ENCODE measurements at regions not wholly inside any gene's neighbourhood (a gene's known extent, or its start where the extent isn't known, plus 50 kb on each side); places are given as distances from the start of the nearest gene placed in this dataset.

GRCh38 chr5:34504967-34505366 is 151.2 kb upstream of the RAI14 start:
- peaks cover 3% of the 10 kb centered on the region for H3K27me3 ChIP-seq (ENCODE audit: insufficient read depth, low read length)

DNA sequence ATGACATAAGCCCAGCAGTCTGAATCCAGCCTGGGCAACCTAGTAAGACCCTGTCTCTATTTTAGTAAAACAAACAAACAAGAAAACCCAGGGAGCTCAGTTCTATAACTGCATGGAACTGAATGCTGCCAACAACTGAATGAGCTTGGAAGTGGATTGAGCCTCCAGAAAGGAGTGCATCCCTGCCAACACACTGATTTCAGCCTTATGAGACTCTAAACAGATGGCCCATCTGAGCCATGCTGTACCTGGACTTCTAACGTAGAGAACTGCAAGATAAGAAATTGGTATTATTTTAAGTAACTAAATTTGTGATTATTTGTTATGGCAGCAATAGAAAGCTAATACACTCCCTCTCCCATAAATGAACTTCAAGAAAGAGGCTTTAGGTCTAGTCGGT is 150.4 kb upstream of the RAI14 start:
- H3K9me3 ChIP-seq (ENCODE audit: low read depth, low read length): no peaks in the 10 kb centered on the region
- peaks cover 3% of the 10 kb centered on the region for H3K27me3 ChIP-seq (ENCODE audit: insufficient read depth, low read length)
- H3K4me3 ChIP-seq (ENCODE audit: low read length): no peak overlapping the region
- H3K4me1 ChIP-seq (ENCODE audit: insufficient read depth, low read length): no peaks in the 10 kb centered on the region

More at GRCh38 chr5:34504967-34505366, 151.2 kb upstream of the RAI14 start:
- no peaks in the 10 kb centered on the region for H3K9me3 ChIP-seq (ENCODE audit: low read depth, low read length)
- H3K4me1 ChIP-seq (ENCODE audit: insufficient read depth, low read length): peaks cover 7% of the 10 kb centered on the region
- H3K4me3 ChIP-seq (ENCODE audit: low read length): no peak overlapping the region

GRCh38 chr5:34507933-34508332 is 148.2 kb upstream of the RAI14 start:
- Histone ChIP-seq H3K27me3 (ENCODE audit: insufficient read depth, low read length) (peaks cover 3% of the 10 kb centered on the region), H3K4me3 (ENCODE audit: low read length) (no peak overlapping the region), H3K4me1 (ENCODE audit: insufficient read depth, low read length) (no peaks in the 10 kb centered on the region), H3K9me3 (ENCODE audit: low read depth, low read length) (no peaks in the 10 kb centered on the region)

DNA sequence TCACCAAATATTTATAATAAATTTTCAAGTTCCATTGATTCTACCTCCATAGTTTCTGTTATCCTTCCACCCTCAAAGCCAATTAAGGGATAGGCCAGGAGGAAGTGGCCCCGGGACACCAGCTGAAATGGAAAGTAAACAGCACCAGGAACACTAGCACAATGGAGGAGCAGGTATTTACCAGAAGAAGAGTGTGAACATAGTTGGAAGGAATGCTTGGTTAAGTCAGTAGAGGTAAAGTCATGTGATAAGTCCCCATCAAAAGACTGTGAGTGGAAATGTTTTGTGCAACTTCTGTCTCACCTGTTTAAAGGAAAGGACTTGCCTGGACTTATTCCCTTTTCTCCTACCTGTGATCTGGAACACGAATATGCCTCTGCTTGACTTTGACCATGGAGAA is 146.7 kb upstream of the RAI14 start:
- Histone ChIP-seq H3K4me1 (ENCODE audit: insufficient read depth, low read length) (no peaks in the 10 kb centered on the region), H3K27me3 (ENCODE audit: insufficient read depth, low read length) (peaks cover 3% of the 10 kb centered on the region), H3K4me3 (ENCODE audit: low read length) (no peak overlapping the region), H3K9me3 (ENCODE audit: low read depth, low read length) (no peaks in the 10 kb centered on the region)

DNA sequence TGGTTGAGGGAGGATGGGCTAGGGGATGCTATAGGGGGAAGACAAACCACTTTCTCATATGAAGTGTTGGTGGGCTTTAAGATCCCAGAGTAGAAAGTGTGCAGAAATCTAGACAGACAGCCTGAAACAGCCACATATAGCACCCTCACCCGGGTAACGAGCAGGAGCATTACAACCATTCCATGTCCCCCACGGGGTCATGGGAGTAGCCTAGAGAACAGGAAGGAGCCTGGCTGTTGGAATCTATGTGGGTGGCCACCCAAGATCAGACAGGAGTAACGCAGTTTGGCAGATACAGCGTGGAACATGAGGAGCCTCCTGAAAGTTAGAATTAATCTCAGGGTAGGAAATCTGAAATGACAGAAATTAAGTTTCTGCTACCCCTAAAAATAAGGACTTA is 146.1 kb upstream of the RAI14 start:
- H3K9me3 ChIP-seq (ENCODE audit: low read depth, low read length): no peaks in the 10 kb centered on the region
- H3K4me3 ChIP-seq (ENCODE audit: low read length): no peak overlapping the region
- H3K4me1 ChIP-seq (ENCODE audit: insufficient read depth, low read length): no peaks in the 10 kb centered on the region
- H3K27me3 ChIP-seq (ENCODE audit: insufficient read depth, low read length): peaks cover 3% of the 10 kb centered on the region

DNA sequence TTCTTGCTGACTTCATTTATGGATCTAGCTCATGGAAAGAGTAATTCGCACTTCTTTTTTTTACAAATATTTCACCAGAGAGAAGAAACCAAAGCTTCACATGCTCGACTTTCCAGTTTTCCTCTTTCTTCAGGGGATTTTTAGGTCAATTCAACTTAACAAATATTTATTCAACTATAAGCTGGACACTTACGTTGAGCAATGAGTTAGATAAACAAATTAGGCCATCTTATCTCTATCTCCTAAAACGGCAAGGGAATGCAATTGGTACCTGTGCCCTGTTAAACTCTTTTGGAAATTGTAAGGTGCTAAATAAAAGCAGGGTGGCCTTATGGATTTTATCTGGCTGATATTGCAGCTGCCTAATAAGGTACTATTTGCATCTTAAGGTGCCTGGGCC is 145.1 kb upstream of the RAI14 start:
- Histone ChIP-seq H3K4me1 (ENCODE audit: insufficient read depth, low read length) (no peaks in the 10 kb centered on the region), H3K27me3 (ENCODE audit: insufficient read depth, low read length) (no peaks in the 10 kb centered on the region), H3K4me3 (ENCODE audit: low read length) (no peak overlapping the region), H3K9me3 (ENCODE audit: low read depth, low read length) (no peaks in the 10 kb centered on the region)

- H3K4me1 ChIP-seq (ENCODE audit: insufficient read depth, low read length): no peaks in the 10 kb centered on the region
- H3K9me3 ChIP-seq (ENCODE audit: low read depth, low read length): no peaks in the 10 kb centered on the region
- H3K4me3 ChIP-seq (ENCODE audit: low read length): no peak overlapping the region
- H3K27me3 ChIP-seq (ENCODE audit: insufficient read depth, low read length): no peaks in the 10 kb centered on the region
Observed at GRCh38 chr5:34511481-34511880, 144.6 kb upstream of the RAI14 start.

GRCh38 chr5:34511915-34512314 is 144.2 kb upstream of the RAI14 start:
- Histone ChIP-seq H3K4me1 (ENCODE audit: insufficient read depth, low read length) (no peaks in the 10 kb centered on the region), H3K27me3 (ENCODE audit: insufficient read depth, low read length) (no peaks in the 10 kb centered on the region), H3K9me3 (ENCODE audit: low read depth, low read length) (no peaks in the 10 kb centered on the region), H3K4me3 (ENCODE audit: low read length) (no peak overlapping the region)

GRCh38 chr5:34516166-34516565 is 140.0 kb upstream of the RAI14 start:
- H3K27me3 ChIP-seq (ENCODE audit: insufficient read depth, low read length): no peaks in the 10 kb centered on the region
- no peaks in the 10 kb centered on the region for H3K4me1 ChIP-seq (ENCODE audit: insufficient read depth, low read length)
- no peaks in the 10 kb centered on the region for H3K9me3 ChIP-seq (ENCODE audit: low read depth, low read length)
- no peak overlapping the region for H3K4me3 ChIP-seq (ENCODE audit: low read length)

GRCh38 chr5:34516686-34517085 is 139.4 kb upstream of the RAI14 start:
- no peaks in the 10 kb centered on the region for H3K27me3 ChIP-seq (ENCODE audit: insufficient read depth, low read length)
- H3K4me1 ChIP-seq (ENCODE audit: insufficient read depth, low read length): no peaks in the 10 kb centered on the region
- H3K4me3 ChIP-seq (ENCODE audit: low read length): no peak overlapping the region
- no peaks in the 10 kb centered on the region for H3K9me3 ChIP-seq (ENCODE audit: low read depth, low read length)

DNA sequence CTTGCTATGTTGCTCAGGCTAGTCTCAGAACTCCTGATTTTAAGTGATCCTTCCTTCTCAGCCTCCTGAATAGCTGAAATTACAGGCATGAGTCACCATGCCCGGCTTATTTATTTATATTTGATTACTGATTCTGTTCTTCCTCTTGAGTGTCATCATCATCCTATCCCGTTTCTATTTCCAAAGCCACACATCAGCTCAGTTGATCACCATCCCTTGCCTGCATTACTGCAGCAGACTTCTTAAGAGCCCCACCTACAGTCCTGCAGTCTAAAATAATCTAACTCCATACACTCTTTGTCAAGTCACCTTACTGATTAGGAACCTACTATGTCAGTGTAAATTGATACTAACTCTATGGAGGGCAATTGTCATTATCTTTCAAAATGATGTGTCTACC is 138.9 kb upstream of the RAI14 start:
- Histone ChIP-seq H3K4me3 (ENCODE audit: low read length) (no peak overlapping the region), H3K4me1 (ENCODE audit: insufficient read depth, low read length) (no peaks in the 10 kb centered on the region), H3K9me3 (ENCODE audit: low read depth, low read length) (no peaks in the 10 kb centered on the region), H3K27me3 (ENCODE audit: insufficient read depth, low read length) (no peaks in the 10 kb centered on the region)

DNA sequence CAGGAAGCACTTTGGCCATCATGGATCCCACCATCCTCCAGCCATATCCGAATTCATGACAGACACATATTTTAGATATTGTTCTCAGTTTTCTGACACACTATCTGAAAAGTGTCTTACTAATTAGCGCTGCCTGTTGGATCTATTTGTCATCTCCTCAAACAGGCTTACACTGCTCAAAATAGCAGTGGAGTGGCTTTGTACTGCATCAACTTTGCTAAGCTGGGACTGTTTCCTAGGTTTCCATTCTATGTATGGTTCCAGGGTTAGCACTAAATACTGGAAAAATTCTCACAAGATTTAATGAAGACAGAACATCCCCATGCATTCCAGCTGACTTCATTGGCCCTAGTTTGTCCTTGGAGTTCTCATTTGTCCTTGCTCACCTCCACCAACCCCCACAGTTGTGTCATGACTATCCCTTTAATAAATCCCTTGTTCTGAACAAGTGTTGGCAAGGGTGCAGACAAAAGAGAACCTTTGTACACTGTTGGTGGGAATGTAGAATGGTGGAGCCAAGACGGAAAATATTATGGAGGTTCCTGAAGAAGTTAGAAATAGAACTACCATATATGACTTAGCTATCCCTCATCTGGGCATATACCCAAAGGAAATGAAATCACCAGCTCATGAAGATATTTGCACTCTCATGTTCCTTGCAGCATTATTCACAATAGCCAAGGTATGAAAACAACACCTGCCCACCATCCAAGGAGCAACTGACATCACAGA is 136.5 kb upstream of the RAI14 start:
- H3K27me3 ChIP-seq (ENCODE audit: insufficient read depth, low read length): no peaks in the 10 kb centered on the region

GRCh38 chr5:34521628-34522290 is 134.4 kb upstream of the RAI14 start:
- H3K4me1 ChIP-seq (ENCODE audit: insufficient read depth, low read length): no peaks in the 10 kb centered on the region
- no peak overlapping the region for H3K4me3 ChIP-seq (ENCODE audit: low read length)
- H3K9me3 ChIP-seq (ENCODE audit: low read depth, low read length): no peaks in the 10 kb centered on the region
- H3K27me3 ChIP-seq (ENCODE audit: insufficient read depth, low read length): no peaks in the 10 kb centered on the region

More for the DNA sequence above, 136.5 kb upstream of the RAI14 start:
- Histone ChIP-seq H3K9me3 (ENCODE audit: low read depth, low read length) (no peaks in the 10 kb centered on the region), H3K4me3 (ENCODE audit: low read length) (no peak overlapping the region), H3K4me1 (ENCODE audit: insufficient read depth, low read length) (no peaks in the 10 kb centered on the region)

DNA sequence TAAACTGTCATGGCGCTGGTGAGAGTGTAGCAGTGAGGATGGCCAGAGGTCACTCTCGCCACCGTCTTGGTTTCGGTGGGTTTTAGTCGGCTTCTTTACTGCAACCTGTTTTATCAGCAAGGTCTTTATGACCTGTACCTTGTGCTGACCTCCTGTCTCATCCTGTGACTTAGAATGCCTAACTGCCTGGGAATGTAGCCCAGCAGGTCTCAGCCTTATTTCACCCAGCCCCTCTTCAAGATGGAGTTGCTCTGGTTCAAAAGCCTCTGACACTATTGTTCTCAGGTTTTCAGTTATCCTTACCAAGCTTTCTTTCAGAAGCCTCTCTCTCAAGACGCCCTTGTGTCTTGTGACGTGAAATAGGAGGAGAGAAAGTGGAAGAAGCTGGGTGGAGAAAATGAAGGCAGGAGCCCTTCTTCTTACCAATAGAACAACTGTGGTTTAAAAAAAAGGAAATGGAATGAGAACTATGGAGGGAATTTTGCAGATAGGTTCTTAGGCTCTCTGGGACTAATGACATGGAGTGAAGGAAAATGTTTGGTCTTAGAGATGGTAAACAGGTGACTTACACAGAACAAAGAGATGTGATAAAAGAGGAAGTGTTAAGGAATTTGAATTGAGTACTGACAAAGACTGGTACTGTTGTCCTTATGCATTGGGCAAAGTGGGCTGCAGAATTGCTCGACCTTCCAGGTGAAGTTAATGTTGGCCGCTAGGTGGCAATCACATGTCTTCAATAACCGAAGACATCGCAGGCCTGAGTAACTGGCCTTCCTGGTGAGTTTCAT is 133.3 kb upstream of the RAI14 start:
- no peaks in the 10 kb centered on the region for H3K9me3 ChIP-seq (ENCODE audit: low read depth, low read length)
- H3K27me3 ChIP-seq (ENCODE audit: insufficient read depth, low read length): no peaks in the 10 kb centered on the region
- no peak overlapping the region for H3K4me3 ChIP-seq (ENCODE audit: low read length)
- H3K4me1 ChIP-seq (ENCODE audit: insufficient read depth, low read length): no peaks in the 10 kb centered on the region

GRCh38 chr5:34523387-34523726 is 132.8 kb upstream of the RAI14 start:
- no peaks in the 10 kb centered on the region for H3K27me3 ChIP-seq (ENCODE audit: insufficient read depth, low read length)
- no peaks in the 10 kb centered on the region for H3K4me1 ChIP-seq (ENCODE audit: insufficient read depth, low read length)
- no peaks in the 10 kb centered on the region for H3K9me3 ChIP-seq (ENCODE audit: low read depth, low read length)
- H3K4me3 ChIP-seq (ENCODE audit: low read length): no peak overlapping the region

Data from mononuclear cell (primary cell).